COLO668 (cell line): ENCODE measurements at regions not wholly inside any gene's neighbourhood (a gene's known extent, or its start where the extent isn't known, plus 50 kb on each side); places are given as distances from the start of the nearest gene placed in this dataset.
"Not testable (repeated sequence)": the region's sequence is repeated elsewhere in the genome, so short reads cannot be mapped to it uniquely, and the experiment has no call there.

Experiments
- DNase-seq: peaks from one replicate; lab custom pipeline; 2025; ENCODE audit not compliant: unreplicated experiment; lab: John Stamatoyannopoulos, UW

DNA sequence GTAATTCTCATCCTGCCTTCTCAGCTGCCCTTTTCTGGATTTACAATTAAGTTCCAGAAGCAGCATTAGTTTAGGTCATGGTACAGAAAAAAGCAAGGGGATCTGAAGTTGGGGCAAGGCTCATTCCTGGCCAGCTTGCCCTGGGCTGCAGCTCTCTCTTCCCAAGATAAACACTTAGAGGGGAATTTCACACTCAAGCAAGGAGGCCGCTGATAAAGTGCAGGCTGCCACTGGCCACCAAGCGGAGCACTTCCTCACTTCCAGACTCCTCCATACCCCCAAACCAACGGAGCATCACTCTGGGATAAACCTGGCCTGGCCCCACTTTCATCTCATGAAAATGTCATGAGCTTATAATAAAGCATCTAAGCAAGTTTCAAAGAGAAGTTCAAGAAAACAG is 445.5 kb upstream of the MKI67 start:
- no peak for DNase-seq

- no peak for DNase-seq
Measured at GRCh38 chr10:128572696-128573095, 446.5 kb upstream of the MKI67 start.

DNA sequence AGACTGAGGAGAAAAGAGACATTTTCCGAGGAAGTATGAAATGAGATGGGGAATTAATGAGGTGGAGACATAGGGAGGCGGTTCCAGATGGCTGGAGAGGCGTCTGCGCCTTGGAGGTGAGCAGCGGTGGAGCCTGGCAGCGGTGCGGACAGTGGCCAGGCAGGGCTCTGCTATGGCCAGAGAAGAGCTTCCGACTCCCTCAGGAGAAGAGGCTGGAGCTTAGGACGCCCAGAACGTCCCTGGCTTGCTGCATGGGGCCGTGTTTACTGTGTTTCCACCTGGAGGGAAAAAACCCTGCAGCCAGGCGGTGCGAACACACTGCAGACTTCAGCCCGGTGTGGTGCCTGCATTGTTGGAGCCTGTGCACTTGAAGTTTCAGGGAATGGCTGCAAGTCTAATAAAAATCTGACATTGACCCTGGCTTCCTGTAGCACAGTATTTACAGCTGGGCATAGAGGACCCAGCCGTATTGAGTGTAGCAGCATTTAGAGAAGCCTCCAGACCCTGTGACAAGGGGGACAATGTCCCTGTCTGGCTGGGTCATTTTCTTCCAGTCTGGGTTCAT is 447.1 kb upstream of the MKI67 start:
- no peak for DNase-seq

GRCh38 chr10:128573986-128574385 is 447.8 kb upstream of the MKI67 start:
- no peak for DNase-seq

- no peak for DNase-seq
Measured at GRCh38 chr10:128574581-128575210, 448.5 kb upstream of the MKI67 start.

GRCh38 chr10:128575761-128576160 is 449.5 kb upstream of the MKI67 start:
- no peak for DNase-seq

DNA sequence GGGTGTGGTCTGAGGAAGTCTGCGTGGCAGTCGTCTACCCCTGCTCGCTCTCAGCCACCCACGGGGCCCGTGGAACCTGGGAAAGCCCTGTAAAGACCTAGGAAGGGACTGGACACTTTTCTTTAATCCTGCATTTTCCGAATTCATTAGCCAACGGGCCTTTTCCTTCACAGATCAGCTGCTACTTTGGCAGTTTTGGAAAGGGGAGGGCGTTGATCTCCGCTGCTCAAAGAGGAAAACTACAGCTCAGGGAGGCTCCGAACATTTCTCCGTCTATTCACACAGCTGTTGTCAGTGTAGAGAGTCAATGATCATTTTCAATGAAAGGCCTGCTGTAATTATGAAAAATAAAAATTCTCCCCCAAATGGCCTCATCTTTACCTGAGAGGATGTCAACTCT is 450.1 kb upstream of the MKI67 start:
- no peak for DNase-seq

GRCh38 chr10:128576943-128577670 is 450.9 kb upstream of the MKI67 start:
- no peak for DNase-seq

GRCh38 chr10:128577958-128578750 is 451.9 kb upstream of the MKI67 start:
- no peak for DNase-seq

DNA sequence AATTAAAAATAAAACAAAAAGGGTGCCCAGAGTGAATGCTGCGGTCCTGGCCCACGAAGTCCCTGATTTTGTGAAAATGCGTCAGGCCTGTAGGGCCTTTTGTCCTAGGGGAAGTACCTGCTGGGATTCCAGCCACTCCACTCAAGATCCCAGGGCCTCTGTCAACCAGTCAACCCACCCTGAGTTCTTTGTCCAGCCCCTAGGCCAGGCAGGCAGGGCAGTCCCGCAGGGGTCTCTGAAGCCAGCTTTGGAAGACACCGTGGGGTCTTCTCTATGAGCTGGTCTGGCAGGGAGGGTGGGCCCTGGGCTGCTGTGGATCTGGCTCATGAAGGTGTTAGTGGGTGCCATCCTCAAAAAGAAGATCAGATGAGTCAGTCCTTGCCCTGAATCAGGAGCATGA is 452.5 kb upstream of the MKI67 start:
- no peak for DNase-seq

DNA sequence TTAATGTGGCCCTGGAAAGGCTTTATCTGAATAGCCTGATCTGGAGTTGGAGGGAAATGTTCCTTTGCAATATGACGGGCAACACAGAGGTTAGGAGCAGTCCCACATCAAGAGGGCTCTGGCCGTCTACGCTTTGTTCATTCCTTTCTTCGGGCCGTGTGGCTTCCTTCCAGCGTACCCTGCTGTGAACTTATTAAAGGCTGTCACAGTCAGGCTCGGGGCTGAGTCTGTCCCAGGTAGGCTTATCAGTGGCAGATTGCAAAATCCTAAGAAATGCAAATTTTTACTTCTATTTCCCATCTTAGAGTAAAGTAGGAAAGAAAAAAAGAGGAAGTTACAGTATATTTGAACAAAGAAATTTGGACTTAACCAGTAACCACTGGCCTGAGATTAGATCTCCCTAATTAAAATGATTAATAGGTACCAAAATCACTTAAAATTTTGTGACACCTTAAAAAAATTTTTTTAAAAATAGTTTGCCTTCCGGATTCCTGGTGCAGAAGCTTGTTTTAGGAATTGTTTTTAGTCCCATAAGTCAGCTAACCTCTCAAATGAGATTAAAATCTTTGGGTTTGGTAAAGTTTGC is 453.1 kb upstream of the MKI67 start:
- no peak for DNase-seq

GRCh38 chr10:128579901-128580300 is 453.7 kb upstream of the MKI67 start:
- DNase-seq = no peak

DNA sequence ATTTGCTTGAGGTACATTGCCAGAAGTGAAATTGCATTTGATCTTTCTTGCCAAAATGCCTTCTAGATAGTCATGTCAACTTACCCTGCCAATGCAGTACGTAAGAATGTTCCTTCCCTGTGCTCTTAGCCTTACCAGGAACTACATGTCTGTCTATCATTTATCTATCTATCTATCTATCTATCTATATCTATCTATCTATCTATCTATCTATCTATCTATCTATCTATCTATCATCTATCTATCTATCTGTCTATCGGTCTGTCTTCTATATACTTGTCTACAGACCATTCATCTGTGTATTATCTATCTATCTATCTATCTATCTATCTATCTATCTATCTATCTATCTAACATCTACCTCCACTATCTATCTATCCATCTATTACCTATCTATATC is 456.9 kb upstream of the MKI67 start:
- not testable (repeated sequence) for DNase-seq

- not testable (repeated sequence) for DNase-seq
Measured at GRCh38 chr10:128586599-128586998, 460.4 kb upstream of the MKI67 start.

- DNase-seq = no peak
Measured at GRCh38 chr10:128587689-128588088, 461.5 kb upstream of the MKI67 start.

- no peak for DNase-seq
Measured at GRCh38 chr10:128588402-128588801, 462.2 kb upstream of the MKI67 start.

DNA sequence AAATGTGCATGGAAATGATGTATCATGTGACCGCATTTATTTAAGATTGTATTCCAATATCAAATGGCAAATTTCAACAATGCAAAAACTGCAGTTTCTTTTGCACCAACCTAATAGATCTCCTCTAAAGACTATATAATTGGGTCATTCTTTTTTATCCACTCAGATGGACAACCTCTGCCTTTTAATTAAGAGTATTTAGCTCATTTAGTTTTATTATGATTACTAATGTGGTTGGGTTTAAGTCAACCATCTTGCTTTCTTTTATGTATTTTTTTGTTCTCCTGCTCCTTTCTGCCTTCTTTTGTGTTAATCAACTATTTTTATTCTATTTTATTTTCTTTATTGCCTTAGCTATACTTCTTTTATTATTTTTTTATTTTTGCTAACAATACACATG is 468.5 kb upstream of the MKI67 start:
- DNase-seq = no peak

DNA sequence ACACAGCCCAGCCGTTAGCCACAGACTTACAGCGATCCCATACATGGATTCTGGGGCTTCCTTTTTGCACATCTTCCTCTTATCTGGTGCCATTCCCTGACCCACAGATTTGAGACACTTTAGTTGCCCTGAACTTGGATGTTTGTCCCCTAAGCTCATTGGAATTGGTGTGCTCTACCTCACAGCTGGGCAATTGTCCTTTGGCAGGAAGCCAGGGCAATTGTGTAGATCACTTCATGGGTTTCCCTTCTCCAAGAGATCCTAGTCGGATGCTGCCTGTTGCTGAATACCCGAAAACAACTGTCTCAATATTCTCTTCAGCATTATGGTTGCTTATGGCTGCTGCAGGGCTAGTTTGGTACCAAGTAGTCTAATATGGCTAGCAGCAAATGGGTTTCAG is 470.7 kb upstream of the MKI67 start:
- no peak for DNase-seq

DNA sequence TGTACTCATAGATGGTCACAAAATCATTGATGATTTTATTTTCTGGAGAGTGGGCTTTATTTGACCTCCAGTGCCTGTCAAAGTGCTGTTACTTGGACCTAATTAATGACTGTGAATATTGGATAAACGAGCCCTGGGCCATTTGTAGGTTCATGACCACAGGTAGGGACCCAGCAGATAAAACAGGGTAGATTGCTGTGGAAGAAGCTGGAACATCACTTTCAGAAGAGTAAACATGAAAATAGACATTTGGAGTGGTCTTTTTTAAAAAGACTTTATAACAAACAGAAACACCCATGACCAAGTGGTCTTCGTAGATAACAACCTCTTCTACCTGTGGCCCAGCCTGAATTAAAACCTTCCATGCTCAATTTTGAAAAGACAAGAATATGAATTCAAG is 472.8 kb upstream of the MKI67 start:
- no peak for DNase-seq

GRCh38 chr10:128599538-128599937 is 473.3 kb upstream of the MKI67 start:
- DNase-seq = no peak

GRCh38 chr10:128602183-128602582 is 476.0 kb upstream of the MKI67 start:
- no peak for DNase-seq
